ENCODE measurements at regions not wholly inside any gene's neighbourhood (a gene's known extent, or its start where the extent isn't known, plus 50 kb on each side); places are given as distances from the start of the nearest gene placed in this dataset.
"Not testable (repeated sequence)": the region's sequence is repeated elsewhere in the genome, so short reads cannot be mapped to it uniquely, and the experiment has no call there.

- TF ChIP-seq, protein P1, sequence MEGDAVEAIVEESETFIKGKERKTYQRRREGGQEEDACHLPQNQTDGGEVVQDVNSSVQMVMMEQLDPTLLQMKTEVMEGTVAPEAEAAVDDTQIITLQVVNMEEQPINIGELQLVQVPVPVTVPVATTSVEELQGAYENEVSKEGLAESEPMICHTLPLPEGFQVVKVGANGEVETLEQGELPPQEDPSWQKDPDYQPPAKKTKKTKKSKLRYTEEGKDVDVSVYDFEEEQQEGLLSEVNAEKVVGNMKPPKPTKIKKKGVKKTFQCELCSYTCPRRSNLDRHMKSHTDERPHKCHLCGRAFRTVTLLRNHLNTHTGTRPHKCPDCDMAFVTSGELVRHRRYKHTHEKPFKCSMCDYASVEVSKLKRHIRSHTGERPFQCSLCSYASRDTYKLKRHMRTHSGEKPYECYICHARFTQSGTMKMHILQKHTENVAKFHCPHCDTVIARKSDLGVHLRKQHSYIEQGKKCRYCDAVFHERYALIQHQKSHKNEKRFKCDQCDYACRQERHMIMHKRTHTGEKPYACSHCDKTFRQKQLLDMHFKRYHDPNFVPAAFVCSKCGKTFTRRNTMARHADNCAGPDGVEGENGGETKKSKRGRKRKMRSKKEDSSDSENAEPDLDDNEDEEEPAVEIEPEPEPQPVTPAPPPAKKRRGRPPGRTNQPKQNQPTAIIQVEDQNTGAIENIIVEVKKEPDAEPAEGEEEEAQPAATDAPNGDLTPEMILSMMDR (IDR thresholded peaks at IDR 0.05; ENCODE audit: control extremely low read depth, extremely low read depth, low read depth, missing control alignments): no peak
- ChIA-PET CTCF (no interaction called here), POLR2A (no interaction called here)
- DNase-seq (ENCODE audit: extremely low spot score): no peak
Observed at GRCh38 chr6:85298553-85298952, 151.3 kb upstream of the NT5E start.

- CTCF ChIA-PET: no interaction called here
- POLR2A ChIA-PET: no interaction called here
- TF ChIP-seq, protein P1 (IDR thresholded peaks at IDR 0.05; ENCODE audit: control extremely low read depth, extremely low read depth, low read depth, missing control alignments): no peak
- DNase-seq (ENCODE audit: extremely low spot score): no peak
Observed at GRCh38 chr6:85291326-85291725, 158.6 kb upstream of the NT5E start.

DNA sequence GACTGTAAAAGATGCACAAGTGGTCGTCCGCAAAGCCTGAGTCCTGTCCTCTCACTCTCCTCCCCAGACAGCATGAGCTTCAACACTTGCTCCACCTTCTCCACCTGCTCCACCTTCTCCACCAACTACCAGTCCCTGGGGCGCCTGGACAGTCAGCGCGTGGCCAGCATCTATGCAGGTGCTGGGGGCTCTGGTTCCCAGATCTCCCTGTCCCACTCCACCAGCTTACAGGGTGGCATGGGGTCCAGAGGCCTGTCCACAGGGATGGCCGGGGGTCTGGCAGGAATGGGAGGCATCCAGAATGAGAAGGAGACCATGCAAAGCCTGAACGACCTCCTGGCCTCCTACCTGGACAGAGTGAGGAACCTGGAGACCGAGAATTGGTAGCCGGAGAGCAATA, 162.2 kb upstream of the NT5E start:
- ChIA-PET POLR2A (no interaction called here), CTCF (no interaction called here)
- no peak for DNase-seq (ENCODE audit: extremely low spot score)
- TF ChIP-seq, protein P1 (IDR thresholded peaks at IDR 0.05; ENCODE audit: control extremely low read depth, extremely low read depth, low read depth, missing control alignments): no peak

GRCh38 chr6:85287158-85287557, 162.7 kb upstream of the NT5E start:
- POLR2A ChIA-PET: no interaction called here
- TF ChIP-seq, protein P1 (IDR thresholded peaks at IDR 0.05; ENCODE audit: control extremely low read depth, extremely low read depth, low read depth, missing control alignments): no peak
- DNase-seq (ENCODE audit: extremely low spot score): no peak
- CTCF ChIA-PET: no interaction called here

GRCh38 chr6:85286507-85286906, 163.4 kb upstream of the NT5E start:
- POLR2A ChIA-PET; CTCF ChIA-PET; DNase-seq (ENCODE audit: extremely low spot score): not testable (repeated sequence)

GRCh38 chr6:85285934-85286333, 163.9 kb upstream of the NT5E start:
- CTCF ChIA-PET: no interaction called here
- DNase-seq (ENCODE audit: extremely low spot score): no peak
- TF ChIP-seq, protein P1 (IDR thresholded peaks at IDR 0.05; ENCODE audit: control extremely low read depth, extremely low read depth, low read depth, missing control alignments): no peak
- POLR2A ChIA-PET: no interaction called here

GRCh38 chr6:85285114-85285513, 164.8 kb upstream of the NT5E start:
- POLR2A ChIA-PET: no interaction called here
- CTCF ChIA-PET: no interaction called here
- DNase-seq (ENCODE audit: extremely low spot score): no peak
- TF ChIP-seq, protein P1 (IDR thresholded peaks at IDR 0.05; ENCODE audit: control extremely low read depth, extremely low read depth, low read depth, missing control alignments): no peak

Data from GM10248 (cell line).